HG02678 (cell line): ENCODE measurements at regions not wholly inside any gene's neighbourhood (a gene's known extent, or its start where the extent isn't known, plus 50 kb on each side); places are given as distances from the start of the nearest gene placed in this dataset.

ENCODE experiments used
- ATAC-seq: cut with Tn5 transposase; IDR thresholded peaks from one replicate; pipeline ENCODE4 v1.9.1; 2021; ENCODE audit warnings: mild to moderate bottlenecking, moderate library complexity; ENCODE audit not compliant: unreplicated experiment

DNA sequence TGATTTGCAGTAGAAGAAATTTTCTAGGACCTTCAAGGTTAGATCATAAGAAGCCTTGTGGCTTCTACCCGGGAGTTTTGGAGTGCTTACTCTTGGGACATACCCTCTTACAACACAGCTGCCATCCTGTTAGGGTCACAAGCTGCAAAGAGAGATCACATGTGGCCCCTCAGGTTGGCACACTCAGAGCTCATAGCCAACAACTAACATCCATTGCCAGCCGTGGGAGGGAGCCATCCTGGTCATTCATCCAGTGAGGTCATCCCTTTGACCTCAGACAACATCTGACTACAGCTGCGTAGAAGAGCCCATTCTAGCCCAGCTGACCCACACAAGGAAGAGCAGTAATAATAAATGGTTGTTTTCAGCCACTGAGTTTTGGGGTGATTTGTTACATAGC lies 76.9 kb upstream of the NABP1 start:
- no peak for ATAC-seq

GRCh38 chr2:191604154-191604553 lies 73.8 kb upstream of the NABP1 start:
- ATAC-seq = no peak

GRCh38 chr2:191607096-191607495 lies 70.8 kb upstream of the NABP1 start:
- ATAC-seq = no peak

DNA sequence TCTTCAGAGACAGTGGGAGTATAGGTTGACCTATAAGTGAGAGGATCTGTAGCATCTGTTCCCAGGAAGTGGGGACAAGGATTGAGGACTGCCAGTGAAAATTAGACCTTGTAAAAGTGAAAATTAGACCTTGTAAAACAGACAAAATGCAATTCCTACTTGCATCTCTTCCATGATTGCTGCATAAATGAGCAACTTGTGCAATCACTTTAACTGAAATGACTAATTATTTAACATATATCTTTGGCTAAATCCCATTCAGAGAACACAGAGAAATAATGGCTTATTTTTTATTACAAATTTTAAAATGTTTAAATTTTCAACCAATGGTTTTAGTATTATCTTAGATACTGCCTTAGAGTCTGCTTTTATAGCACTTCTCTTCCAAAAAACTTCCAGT lies 67.2 kb upstream of the NABP1 start:
- no peak for ATAC-seq

GRCh38 chr2:191611614-191612013 lies 66.3 kb upstream of the NABP1 start:
- peak; percentile 99 for ATAC-seq

GRCh38 chr2:191612496-191612895 lies 65.4 kb upstream of the NABP1 start:
- ATAC-seq = no peak

DNA sequence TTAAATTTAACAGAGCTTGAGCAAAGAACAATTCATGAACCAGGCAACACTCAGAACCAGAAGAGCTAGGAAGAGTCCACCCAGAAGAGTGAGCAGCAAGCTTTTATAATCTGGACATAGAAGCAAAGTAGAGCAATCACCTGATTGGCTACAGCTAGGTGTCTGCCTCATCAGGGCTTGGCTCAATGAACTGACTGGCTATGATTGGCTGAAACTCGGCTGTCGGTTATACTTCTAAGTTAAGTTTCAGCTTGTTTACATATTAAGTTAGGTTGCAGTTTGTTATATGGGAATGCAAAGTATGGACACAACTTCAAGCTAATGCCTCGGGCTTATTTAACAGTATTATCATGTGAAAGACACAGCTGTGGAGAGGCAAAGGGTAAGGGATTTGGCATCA lies 63.2 kb upstream of the NABP1 start:
- no peak for ATAC-seq

DNA sequence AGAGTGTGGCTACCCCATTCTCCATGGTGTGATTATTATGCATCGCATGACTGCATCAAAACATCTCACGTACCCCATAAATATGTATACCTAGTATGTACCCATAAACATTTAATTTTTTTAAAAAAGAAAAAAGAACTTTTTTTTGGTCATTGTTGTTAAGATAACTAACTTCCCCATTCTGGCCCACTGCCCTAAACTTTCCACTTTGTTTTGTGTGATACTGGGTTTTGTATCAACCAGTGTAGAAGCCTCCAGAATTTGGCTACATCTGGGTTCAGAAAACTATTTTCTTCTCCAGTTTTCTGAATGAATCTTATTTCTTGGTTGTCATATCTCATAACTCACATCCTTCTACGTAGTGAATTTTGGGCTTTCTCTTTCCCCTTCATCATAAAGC lies 62.3 kb upstream of the NABP1 start:
- ATAC-seq = no peak

GRCh38 chr2:191617575-191617974 lies 60.4 kb upstream of the NABP1 start:
- peak; percentile 91 for ATAC-seq

DNA sequence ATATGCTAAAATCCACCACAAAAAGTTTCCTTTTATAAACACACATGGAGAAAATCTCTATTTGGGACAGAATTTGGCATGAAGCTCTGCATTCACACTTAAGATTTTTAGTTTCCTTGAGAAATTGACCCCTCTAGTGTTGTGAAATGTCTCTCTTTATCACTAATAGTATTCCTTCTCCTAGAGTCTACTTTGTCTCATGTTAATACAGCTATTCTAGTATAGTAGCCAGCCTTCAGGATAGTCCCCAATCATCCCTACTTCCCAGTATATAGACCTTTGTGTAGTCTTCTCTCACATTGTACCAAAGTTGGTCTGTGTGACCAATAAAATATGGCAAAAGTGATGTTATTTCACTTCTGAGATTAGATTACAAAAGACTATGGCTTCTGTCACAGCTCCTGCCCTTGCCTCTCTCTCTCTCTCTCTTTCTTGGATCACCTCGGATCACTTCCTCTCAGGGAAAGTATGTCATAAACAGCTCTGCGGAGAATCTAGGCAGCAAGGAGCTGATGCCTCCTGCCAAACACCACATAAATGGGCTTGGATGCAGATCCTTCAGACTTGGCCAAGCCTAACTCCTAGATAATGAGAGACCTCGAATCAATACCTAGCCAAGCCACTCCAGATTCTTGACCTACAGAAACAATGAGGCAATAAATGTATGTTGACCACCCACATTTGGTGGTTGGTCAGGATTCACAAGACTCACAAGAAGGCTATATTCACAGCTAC lies 59.7 kb upstream of the NABP1 start:
- no peak for ATAC-seq

DNA sequence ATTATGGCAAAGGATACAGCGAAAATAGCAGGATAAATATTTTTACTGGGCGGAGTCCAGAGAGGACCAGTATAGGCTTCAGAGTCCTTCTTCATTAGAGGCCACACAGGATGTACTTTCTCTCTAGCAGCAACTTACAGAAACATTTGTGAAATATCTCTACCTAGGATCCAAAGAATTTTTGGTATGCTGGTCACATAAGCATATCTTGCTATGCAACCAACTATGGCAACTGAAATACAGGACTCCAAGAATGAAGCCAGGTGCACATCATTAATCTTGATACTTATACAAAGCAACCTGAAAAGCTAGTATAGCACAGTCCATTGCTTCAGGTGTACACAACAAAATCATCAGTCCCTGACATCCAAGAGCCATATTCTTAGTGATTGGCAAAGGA lies 59.1 kb upstream of the NABP1 start:
- no peak for ATAC-seq

GRCh38 chr2:191620144-191620543 lies 57.8 kb upstream of the NABP1 start:
- peak; percentile 24 for ATAC-seq

- no peak for ATAC-seq
Measured at GRCh38 chr2:191622374-191623320, 55.3 kb upstream of the NABP1 start.

DNA sequence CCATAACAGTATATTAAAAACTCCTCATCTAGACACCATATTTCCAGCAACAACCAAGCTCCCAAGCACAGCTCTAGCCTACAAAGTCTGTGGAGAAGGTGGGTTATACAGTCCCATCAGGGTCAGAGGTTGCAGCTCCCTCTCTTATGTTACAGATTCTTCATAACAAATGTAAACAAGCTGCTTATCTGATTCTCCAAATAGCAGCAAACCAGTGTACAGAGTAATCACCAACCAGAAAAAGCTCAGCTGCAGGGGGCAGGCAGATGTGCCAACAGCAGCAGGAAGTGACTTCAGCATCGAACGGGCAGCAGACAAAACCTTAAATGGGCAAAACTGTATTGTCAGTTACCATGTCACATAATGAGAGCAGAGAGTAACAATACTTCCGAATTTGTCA lies 52.9 kb upstream of the NABP1 start:
- ATAC-seq = no peak

GRCh38 chr2:191625446-191625845 lies 52.5 kb upstream of the NABP1 start:
- no peak for ATAC-seq

DNA sequence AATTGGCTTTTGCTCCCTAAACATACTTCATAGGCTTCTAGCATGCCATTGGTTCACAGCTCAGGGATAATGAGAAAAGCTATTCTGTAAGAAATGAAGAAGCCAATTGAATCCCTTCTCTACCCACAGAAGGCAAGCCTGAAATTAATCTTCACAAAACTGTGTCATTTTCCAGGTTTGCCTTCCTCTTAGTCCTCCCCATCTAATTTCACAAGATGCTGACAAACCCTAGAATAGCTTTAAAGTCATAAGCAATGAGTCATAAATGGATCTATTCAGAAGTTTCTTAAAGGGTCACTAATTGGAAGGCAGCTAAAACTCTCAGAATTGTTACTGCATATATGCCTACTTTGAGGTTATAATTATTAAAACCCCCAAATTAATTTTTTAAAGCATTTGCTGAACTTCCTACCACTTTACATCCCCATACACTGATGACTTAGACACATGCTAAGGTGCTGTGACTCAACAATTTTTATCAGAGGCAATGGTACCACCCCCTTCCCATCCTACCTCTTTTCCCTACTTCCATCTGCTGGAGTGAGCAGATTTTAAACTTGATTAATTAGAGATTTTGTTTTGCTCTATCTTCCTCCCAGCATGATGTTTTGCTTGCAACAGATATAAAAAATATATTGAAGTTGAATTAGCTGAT lies 51.3 kb upstream of the NABP1 start:
- ATAC-seq = no peak

GRCh38 chr2:191627518-191627917 lies 50.4 kb upstream of the NABP1 start:
- ATAC-seq = no peak
